SK-N-SH (cell line): ENCODE measurements at regions not wholly inside any gene's neighbourhood (a gene's known extent, or its start where the extent isn't known, plus 50 kb on each side); places are given as distances from the start of the nearest gene placed in this dataset.

Experiments used
- CTCF ChIP-seq: fragments of 200-600 bp; sonication (generic); IDR thresholded peaks from 2 replicates; pipeline ENCODE4 v1.6.1; 2017; ENCODE audit warnings: antibody characterized with exemption, mild to moderate bottlenecking, moderate library complexity
- TF ChIP-seq, protein P1 (sequence below): IDR thresholded peaks from 2 replicates; pipeline ENCODE4 v1.4.0; 2012; ENCODE audit warnings: low read depth

- no peak for TF ChIP-seq CTCF
- TF ChIP-seq, protein P1, sequence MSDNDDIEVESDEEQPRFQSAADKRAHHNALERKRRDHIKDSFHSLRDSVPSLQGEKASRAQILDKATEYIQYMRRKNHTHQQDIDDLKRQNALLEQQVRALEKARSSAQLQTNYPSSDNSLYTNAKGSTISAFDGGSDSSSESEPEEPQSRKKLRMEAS, result no peak
Measured at GRCh38 chr15:60061758-60062157, 57.6 kb downstream of the FOXB1 start.
